ENCODE measurements at regions not wholly inside any gene's neighbourhood (a gene's known extent, or its start where the extent isn't known, plus 50 kb on each side); places are given as distances from the start of the nearest gene placed in this dataset.

DNA sequence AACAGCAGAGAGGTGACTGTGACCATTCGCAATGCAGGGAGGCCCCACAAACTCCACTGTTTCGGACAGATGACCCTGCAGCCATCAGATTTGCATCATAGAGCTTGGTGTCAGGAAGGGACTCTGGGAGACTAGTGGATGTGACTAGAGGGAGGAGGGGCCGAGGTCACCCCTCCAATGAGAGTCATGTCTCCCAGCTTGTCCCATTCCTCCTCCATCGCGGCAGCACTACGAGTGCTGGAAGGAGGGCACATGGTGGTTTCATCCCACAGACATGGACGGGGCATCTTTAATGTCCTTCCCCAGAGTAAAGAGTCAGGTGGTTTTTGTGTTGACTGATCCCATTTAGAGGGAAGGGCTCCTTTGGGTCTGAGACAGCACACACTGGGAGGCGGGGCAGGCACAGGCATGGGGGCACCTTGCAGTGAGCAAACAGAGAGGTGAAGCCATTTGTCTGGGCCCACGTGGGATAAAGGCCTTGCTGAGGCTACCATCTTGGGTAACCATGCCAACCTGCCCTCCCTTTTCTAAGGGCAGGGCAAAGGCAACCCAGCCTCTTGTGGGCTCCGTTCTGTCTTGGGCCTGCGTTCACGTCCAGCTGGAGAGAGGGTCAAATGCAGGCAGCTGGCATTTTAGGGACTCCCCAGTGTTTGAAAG lies 208.1 kb downstream of the ASB1 start:
- TF ChIP-seq POLR2AphosphoS5 (IDR thresholded peaks at IDR 0.05; ENCODE audit: low read depth, low read length): no peak
- TF ChIP-seq, protein P1, sequence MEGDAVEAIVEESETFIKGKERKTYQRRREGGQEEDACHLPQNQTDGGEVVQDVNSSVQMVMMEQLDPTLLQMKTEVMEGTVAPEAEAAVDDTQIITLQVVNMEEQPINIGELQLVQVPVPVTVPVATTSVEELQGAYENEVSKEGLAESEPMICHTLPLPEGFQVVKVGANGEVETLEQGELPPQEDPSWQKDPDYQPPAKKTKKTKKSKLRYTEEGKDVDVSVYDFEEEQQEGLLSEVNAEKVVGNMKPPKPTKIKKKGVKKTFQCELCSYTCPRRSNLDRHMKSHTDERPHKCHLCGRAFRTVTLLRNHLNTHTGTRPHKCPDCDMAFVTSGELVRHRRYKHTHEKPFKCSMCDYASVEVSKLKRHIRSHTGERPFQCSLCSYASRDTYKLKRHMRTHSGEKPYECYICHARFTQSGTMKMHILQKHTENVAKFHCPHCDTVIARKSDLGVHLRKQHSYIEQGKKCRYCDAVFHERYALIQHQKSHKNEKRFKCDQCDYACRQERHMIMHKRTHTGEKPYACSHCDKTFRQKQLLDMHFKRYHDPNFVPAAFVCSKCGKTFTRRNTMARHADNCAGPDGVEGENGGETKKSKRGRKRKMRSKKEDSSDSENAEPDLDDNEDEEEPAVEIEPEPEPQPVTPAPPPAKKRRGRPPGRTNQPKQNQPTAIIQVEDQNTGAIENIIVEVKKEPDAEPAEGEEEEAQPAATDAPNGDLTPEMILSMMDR (IDR thresholded peaks at IDR 0.05): no peak
- no peak for TF ChIP-seq TCF7L2 (IDR thresholded peaks at IDR 0.05; ENCODE audit: low read depth, low read length)
- TF ChIP-seq, protein P2, sequence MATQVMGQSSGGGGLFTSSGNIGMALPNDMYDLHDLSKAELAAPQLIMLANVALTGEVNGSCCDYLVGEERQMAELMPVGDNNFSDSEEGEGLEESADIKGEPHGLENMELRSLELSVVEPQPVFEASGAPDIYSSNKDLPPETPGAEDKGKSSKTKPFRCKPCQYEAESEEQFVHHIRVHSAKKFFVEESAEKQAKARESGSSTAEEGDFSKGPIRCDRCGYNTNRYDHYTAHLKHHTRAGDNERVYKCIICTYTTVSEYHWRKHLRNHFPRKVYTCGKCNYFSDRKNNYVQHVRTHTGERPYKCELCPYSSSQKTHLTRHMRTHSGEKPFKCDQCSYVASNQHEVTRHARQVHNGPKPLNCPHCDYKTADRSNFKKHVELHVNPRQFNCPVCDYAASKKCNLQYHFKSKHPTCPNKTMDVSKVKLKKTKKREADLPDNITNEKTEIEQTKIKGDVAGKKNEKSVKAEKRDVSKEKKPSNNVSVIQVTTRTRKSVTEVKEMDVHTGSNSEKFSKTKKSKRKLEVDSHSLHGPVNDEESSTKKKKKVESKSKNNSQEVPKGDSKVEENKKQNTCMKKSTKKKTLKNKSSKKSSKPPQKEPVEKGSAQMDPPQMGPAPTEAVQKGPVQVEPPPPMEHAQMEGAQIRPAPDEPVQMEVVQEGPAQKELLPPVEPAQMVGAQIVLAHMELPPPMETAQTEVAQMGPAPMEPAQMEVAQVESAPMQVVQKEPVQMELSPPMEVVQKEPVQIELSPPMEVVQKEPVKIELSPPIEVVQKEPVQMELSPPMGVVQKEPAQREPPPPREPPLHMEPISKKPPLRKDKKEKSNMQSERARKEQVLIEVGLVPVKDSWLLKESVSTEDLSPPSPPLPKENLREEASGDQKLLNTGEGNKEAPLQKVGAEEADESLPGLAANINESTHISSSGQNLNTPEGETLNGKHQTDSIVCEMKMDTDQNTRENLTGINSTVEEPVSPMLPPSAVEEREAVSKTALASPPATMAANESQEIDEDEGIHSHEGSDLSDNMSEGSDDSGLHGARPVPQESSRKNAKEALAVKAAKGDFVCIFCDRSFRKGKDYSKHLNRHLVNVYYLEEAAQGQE (IDR thresholded peaks at IDR 0.05; ENCODE audit: insufficient read depth in 1 of 2, low read depth in 2 of 2, low read length in 1 of 2): no peak
- TF ChIP-seq SIN3A (IDR thresholded peaks at IDR 0.05; ENCODE audit: borderline replicate concordance, insufficient read depth, low read depth, low read length): no peak
